GM23248 (cell line): ENCODE measurements at regions not wholly inside any gene's neighbourhood (a gene's known extent, or its start where the extent isn't known, plus 50 kb on each side); places are given as distances from the start of the nearest gene placed in this dataset.

Source experiments
- DNase-seq: peaks from one replicate; pipeline ENCODE4 v3.0.0-alpha.2; 2015
- H2AFZ ChIP-seq: fragments of 200-600 bp; sonication (generic); 2 replicates; pipeline ENCODE4 v1.6.1; 2016; ENCODE audit warnings: antibody characterized with exemption
- H3F3A ChIP-seq: fragments of 200-600 bp; sonication (generic); 2 replicates; pipeline ENCODE4 v1.6.1; 2016; ENCODE audit warnings: mild to moderate bottlenecking, antibody characterized with exemption, mixed run types; ENCODE audit not compliant: insufficient read depth
- H3K27ac ChIP-seq: fragments of 200-600 bp; sonication (generic); 2 replicates; pipeline ENCODE4 v1.5.1; 2016; ENCODE audit warnings: mild to moderate bottlenecking
- H3K27me3 ChIP-seq: fragments of 200-600 bp; sonication (generic); replicated peaks from 2 replicates; pipeline ENCODE4 v1.6.1; 2016; ENCODE audit warnings: mild to moderate bottlenecking; ENCODE audit not compliant: insufficient read depth
- H3K36me3 ChIP-seq: fragments of 200-600 bp; sonication (generic); 2 replicates; pipeline ENCODE4 v1.6.1; 2016; ENCODE audit warnings: low read depth, mild to moderate bottlenecking
- H3K4me1 ChIP-seq: fragments of 200-600 bp; sonication (generic); 2 replicates; pipeline ENCODE4 v1.6.1; 2016; ENCODE audit warnings: mild to moderate bottlenecking; ENCODE audit not compliant: insufficient read depth
- H3K4me2 ChIP-seq: fragments of 200-600 bp; sonication (generic); one replicate; pipeline ENCODE4 v1.6.1; 2016; ENCODE audit warnings: mild to moderate bottlenecking; ENCODE audit not compliant: unreplicated experiment
- H3K4me3 ChIP-seq: fragments of 200-600 bp; sonication (generic); 2 replicates; pipeline ENCODE4 v1.5.1; 2016; ENCODE audit warnings: mild to moderate bottlenecking
- H3K79me2 ChIP-seq: fragments of 200-600 bp; sonication (generic); 2 replicates; pipeline ENCODE4 v1.6.1; 2016; ENCODE audit warnings: mild to moderate bottlenecking; ENCODE audit not compliant: insufficient read depth
- H3K9ac ChIP-seq: fragments of 200-600 bp; sonication (generic); 2 replicates; pipeline ENCODE4 v1.6.1; 2016; ENCODE audit warnings: mild to moderate bottlenecking
- H3K9me2 ChIP-seq: fragments of 200-600 bp; sonication (generic); 2 replicates; pipeline ENCODE4 v1.6.1; 2016; ENCODE audit warnings: mixed run types, mild to moderate bottlenecking, moderate library complexity; ENCODE audit not compliant: insufficient read depth
- H3K9me3 ChIP-seq: fragments of 200-600 bp; sonication (generic); one replicate; pipeline ENCODE4 v1.6.1; 2017; ENCODE audit warnings: low read depth
- H4K20me1 ChIP-seq: fragments of 200-600 bp; sonication (generic); 2 replicates; pipeline ENCODE4 v1.6.0; 2016; ENCODE audit not compliant: insufficient read depth
- EZH2 ChIP-seq: fragments of 200-600 bp; sonication (generic); IDR thresholded peaks from 2 replicates; pipeline ENCODE4 v1.6.1; 2018; ENCODE audit warnings: antibody characterized with exemption, mild to moderate bottlenecking; ENCODE audit not compliant: insufficient read depth, poor library complexity, severe bottlenecking
- EZH2phosphoT487 ChIP-seq: fragments of 200-600 bp; sonication (generic); IDR thresholded peaks from 2 replicates; pipeline ENCODE4 v1.6.1; 2018; ENCODE audit warnings: antibody characterized with exemption, moderate library complexity, mild to moderate bottlenecking, low read depth; ENCODE audit not compliant: insufficient read depth
- WGBS, 2 experiments: methylation state at CpG; one replicate each; pipeline ENCODE4 v1.1.6; 2015 to 2017; ENCODE audit warnings: low lambda C conversion rate in 2 of 2, low coverage in 1 of 2; ENCODE audit errors: missing lambda C conversion rate in 2 of 2; 5-methylcytosine and 5-hydroxymethylcytosine counted together
- in situ Hi-C: fragments of 300-500 bp; cut with MboI; formaldehyde crosslinking; loops from 2 replicates; pipeline ENCODE4 v1.15.0; 2020

DNA sequence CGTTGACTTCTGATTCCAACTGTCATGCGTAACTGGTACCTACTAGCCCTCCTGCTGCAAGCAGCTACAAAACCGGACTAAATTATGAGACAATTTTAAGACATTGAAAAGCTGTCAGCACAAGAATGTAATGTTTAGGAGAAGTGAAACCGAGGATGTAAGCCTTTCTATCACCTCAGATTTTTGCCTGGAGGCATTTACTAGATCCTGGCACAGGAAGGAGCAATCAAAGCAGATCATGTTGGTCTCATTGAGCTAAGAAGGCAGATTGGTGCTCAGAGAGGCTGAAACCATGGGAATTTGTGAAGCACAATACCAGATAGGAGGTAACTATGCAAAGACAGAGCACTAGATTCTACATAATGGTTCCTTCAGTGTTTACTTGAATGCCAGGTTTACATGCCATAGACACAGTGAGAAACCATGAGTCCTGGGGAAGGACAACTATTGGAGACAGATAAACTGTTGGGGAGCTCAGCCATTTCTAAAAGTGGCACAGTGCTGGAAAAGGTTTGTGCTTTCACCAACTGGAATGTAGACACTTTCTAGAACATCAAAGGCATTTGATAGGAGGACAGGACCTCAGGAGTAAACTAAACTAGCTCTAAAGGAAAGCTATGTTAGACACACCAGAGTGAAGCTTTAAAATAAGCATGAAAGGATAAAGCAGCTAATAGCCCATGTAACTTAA lies 179.4 kb downstream of the LYPLAL1 start:
- 74 to 76% methylated on average over 4 of the region's 4 CpGs for WGBS, 2 experiments
- Histone ChIP-seq H3K9me2 (no peaks in the 10 kb centered on the region), H3K4me3 (no peak overlapping the region), H3K9ac (no peak overlapping the region), H4K20me1 (no peaks in the 10 kb centered on the region), H2AFZ (no peak overlapping the region), H3K9me3 (no peaks in the 10 kb centered on the region), H3K79me2 (no peaks in the 10 kb centered on the region), H3K36me3 (no peaks in the 10 kb centered on the region), H3K4me2 (no peak overlapping the region), H3K27me3 (no peaks in the 10 kb centered on the region), H3F3A (no peaks in the 10 kb centered on the region), H3K27ac (no peak overlapping the region), H3K4me1 (no peaks in the 10 kb centered on the region)
- in situ Hi-C loops = no loop called here
- no peak for DNase-seq
- TF ChIP-seq EZH2 (no peak), EZH2phosphoT487 (no peak)

- H3K9ac ChIP-seq = no peak overlapping the region
- H4K20me1 ChIP-seq = no peaks in the 10 kb centered on the region
- 14 to 20% methylated on average over 5 of the region's 5 CpGs for WGBS, 2 experiments
- no peak overlapping the region for H3K27ac ChIP-seq
- H2AFZ ChIP-seq = no peak overlapping the region
- H3K4me2 ChIP-seq = no peak overlapping the region
- H3K4me1 ChIP-seq = no peaks in the 10 kb centered on the region
- H3F3A ChIP-seq = no peaks in the 10 kb centered on the region
- no peaks in the 10 kb centered on the region for H3K79me2 ChIP-seq
- H3K4me3 ChIP-seq = no peak overlapping the region
- H3K27me3 ChIP-seq = no peaks in the 10 kb centered on the region
- no peaks in the 10 kb centered on the region for H3K9me2 ChIP-seq
- no peaks in the 10 kb centered on the region for H3K36me3 ChIP-seq
- in situ Hi-C loops = no loop called here
- TF ChIP-seq EZH2phosphoT487 (no peak), EZH2 (no peak)
- H3K9me3 ChIP-seq = no peaks in the 10 kb centered on the region
- no peak for DNase-seq
These were observed 176.7 kb downstream of the LYPLAL1 start for GRCh38 chr1:219350172-219350931.

DNA sequence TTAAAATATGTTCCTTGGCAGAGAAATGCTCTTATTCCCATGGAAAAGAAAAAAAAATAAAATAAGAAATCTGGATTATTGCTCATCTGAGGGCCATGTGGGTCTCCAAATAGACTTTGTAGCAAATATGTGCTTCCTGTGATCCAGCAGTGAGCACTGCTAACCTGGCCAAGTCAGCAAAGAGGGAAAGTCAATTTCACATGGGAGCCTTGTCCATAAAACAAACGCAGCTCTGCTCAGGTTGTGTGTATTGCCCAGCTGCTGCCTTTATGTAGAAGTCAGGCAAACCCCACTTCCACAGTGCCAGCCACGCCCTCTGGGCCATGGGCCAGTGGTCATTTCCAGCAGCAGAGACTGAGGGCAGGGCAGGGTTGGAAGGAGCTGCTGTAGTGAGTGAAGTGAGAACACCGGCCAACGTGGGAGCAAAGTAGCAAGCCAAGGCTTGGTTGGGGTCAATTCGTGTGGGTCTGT lies 174.3 kb downstream of the LYPLAL1 start:
- H3K79me2 ChIP-seq = no peaks in the 10 kb centered on the region
- H4K20me1 ChIP-seq = no peaks in the 10 kb centered on the region
- no peaks in the 10 kb centered on the region for H3K27me3 ChIP-seq
- no peaks in the 10 kb centered on the region for H3F3A ChIP-seq
- H3K36me3 ChIP-seq = no peaks in the 10 kb centered on the region
- no peak overlapping the region for H2AFZ ChIP-seq
- no peak overlapping the region for H3K9ac ChIP-seq
- no peaks in the 10 kb centered on the region for H3K4me1 ChIP-seq
- TF ChIP-seq EZH2phosphoT487 (no peak), EZH2 (no peak)
- DNase-seq = no peak
- WGBS, 2 experiments = 15 to 24% methylated on average over 5 of the region's 5 CpGs
- H3K27ac ChIP-seq = no peak overlapping the region
- H3K4me2 ChIP-seq = no peak overlapping the region
- no peak overlapping the region for H3K4me3 ChIP-seq
- no peaks in the 10 kb centered on the region for H3K9me2 ChIP-seq
- H3K9me3 ChIP-seq = no peaks in the 10 kb centered on the region
- in situ Hi-C loops = no loop called here

- Histone ChIP-seq H3K27ac (no peak overlapping the region), H3K4me1 (no peaks in the 10 kb centered on the region), H3K36me3 (no peaks in the 10 kb centered on the region), H3K9me3 (no peaks in the 10 kb centered on the region), H2AFZ (no peak overlapping the region), H3K27me3 (no peaks in the 10 kb centered on the region), H3K9ac (no peak overlapping the region), H3F3A (no peaks in the 10 kb centered on the region), H3K4me2 (no peak overlapping the region), H4K20me1 (no peaks in the 10 kb centered on the region), H3K4me3 (no peak overlapping the region), H3K79me2 (no peaks in the 10 kb centered on the region), H3K9me2 (no peaks in the 10 kb centered on the region)
- TF ChIP-seq EZH2 = no peak
- TF ChIP-seq EZH2phosphoT487 = no peak
- 28 to 44% methylated on average over 1 of the region's 1 CpG for WGBS, 2 experiments
- DNase-seq = no peak
- in situ Hi-C loops = no loop called here
These were observed 173.7 kb downstream of the LYPLAL1 start for GRCh38 chr1:219347376-219347775.
